ENCODE measurements at regions not wholly inside any gene's neighbourhood (a gene's known extent, or its start where the extent isn't known, plus 50 kb on each side); places are given as distances from the start of the nearest gene placed in this dataset.
"Not testable (repeated sequence)": the region's sequence is repeated elsewhere in the genome, so short reads cannot be mapped to it uniquely, and the experiment has no call there.

DNA sequence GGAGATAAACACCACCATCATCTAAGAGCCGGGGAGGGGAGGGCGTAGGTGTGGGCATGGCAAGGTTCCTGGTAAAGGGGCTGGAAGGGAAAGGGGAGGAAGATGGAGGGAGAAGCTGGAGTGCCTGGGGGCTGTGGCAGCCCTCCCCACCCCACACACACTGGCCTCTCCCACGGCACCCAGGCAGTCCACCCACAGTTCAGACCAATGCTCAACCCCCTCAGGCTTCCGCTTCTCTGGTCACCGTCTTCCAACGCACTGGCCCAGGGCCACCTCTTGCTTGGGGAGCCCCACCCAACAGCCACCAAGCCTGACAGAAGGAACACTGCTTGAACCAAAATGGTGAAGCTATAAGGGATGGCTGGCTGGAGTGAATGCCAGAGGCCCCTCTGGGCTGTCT is 160.3 kb downstream of the GOLGA6L4 start:
- POLR2A ChIA-PET; ATAC-seq (ENCODE audit: low read depth); H3K27ac Mint-ChIP-seq; H3K4me1 Mint-ChIP-seq; H3K4me3 Mint-ChIP-seq; H3K9me3 Mint-ChIP-seq; CTCF ChIA-PET; H3K27me3 Mint-ChIP-seq; intact Hi-C loops (cut with micrococcal nuclease); DNase-seq; H3K36me3 Mint-ChIP-seq (ENCODE audit: low read depth): not testable (repeated sequence)

DNA sequence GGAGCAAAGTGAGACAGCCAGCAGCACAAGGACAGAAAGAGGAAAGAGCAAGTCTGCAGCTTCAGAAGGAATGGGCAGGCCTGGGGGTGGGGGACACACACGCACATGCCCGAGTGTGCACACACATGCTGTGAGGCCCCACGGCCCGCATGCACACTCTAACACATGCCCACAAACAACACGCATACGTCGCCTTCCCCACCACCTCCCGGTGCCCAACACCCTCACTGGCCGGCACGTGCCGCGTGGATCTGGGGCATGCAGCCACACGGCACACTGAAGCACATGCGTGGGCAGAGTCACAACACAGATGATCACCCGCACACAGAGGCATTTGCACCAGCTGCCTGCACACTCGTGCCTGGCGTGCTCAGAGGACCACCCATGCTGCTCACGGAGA is 161.5 kb downstream of the GOLGA6L4 start:
- CTCF ChIA-PET; POLR2A ChIA-PET; DNase-seq; ATAC-seq (ENCODE audit: low read depth); H3K4me3 Mint-ChIP-seq; H3K9me3 Mint-ChIP-seq; H3K27me3 Mint-ChIP-seq; H3K27ac Mint-ChIP-seq; H3K4me1 Mint-ChIP-seq; H3K36me3 Mint-ChIP-seq (ENCODE audit: low read depth); intact Hi-C loops (cut with micrococcal nuclease): not testable (repeated sequence)

DNA sequence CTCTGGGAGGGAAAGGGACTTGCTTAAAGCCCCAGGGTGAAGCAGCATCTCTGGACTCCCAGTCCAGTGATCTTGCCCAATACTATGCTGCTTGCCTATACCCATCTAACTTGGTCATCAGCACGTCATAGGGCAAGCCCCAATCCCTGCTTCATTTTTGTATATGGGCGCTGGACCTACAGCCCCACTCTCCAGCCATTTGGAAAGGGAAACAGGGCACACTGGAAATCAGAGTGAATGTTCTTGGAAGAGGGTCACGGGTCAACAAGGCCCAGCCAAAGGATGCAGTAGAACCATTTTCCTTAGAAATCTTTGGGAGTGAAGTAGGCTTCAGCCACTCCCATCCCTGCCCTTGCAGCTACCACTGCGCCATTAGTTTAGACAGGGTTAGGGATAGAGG is 162.5 kb downstream of the GOLGA6L4 start:
- intact Hi-C loops (cut with micrococcal nuclease); H3K27ac Mint-ChIP-seq; CTCF ChIA-PET; H3K4me3 Mint-ChIP-seq; DNase-seq; H3K36me3 Mint-ChIP-seq (ENCODE audit: low read depth); H3K4me1 Mint-ChIP-seq; POLR2A ChIA-PET; ATAC-seq (ENCODE audit: low read depth); H3K9me3 Mint-ChIP-seq; H3K27me3 Mint-ChIP-seq: not testable (repeated sequence)

DNA sequence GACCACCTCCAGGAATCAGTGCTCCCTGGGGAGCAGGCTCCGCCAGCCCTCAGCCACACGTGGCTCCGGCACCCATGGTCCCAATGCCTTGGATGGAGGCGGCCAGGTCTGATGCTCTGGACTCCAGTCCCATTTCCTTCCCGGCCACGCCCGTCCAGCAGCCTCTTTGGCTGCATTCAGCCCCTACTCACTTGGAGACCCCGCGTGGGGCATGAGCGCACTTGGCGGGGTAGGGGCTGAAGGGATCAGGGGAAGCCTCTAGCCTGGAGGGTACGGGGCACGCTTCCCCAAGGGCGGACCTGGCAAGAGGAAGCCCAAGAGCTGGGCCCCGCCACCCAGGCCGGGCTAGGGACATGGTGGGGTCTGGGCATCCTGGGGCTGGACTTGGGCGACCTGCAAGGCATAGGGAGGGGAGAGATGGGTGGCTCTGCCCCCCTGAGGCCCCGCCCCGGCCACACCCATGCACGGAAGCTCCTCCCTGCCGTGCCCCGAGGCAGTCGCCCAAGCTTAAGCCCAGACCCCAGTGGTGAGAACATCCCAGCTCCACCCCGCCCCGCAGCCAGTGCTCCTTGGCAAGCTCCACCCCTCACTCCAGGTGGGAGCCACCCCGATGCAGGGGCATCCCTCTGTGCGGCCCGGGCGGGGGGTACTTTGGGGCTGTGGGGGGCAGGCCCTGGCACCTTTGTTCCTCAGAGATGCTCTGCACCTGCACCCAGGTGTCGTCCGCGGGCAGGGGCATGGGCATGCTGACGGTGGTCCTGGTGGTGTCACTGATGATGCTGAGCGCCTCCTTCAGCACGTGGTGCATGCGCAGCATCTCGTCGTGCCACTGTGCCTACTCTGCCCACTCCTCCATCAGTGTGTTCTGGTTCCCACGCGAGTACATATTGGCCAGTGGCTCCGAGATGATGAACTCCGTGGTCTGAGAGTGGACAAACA is 163.5 kb downstream of the GOLGA6L4 start:
- Mint-ChIP-seq H3K4me3 (no peak overlapping the region), H3K27ac (no peak overlapping the region), H3K9me3 (no peaks in the 10 kb centered on the region), H3K27me3 (peaks cover under 1% of the 10 kb centered on the region), H3K36me3 (ENCODE audit: low read depth) (no peaks in the 10 kb centered on the region), H3K4me1 (no peaks in the 10 kb centered on the region)
- intact Hi-C loops (cut with micrococcal nuclease) = no loop called here
- ATAC-seq (ENCODE audit: low read depth) = no peak
- no peak for DNase-seq
- ChIA-PET POLR2A (no interaction called here), CTCF (no interaction called here)
- TF ChIP-seq, protein P1, sequence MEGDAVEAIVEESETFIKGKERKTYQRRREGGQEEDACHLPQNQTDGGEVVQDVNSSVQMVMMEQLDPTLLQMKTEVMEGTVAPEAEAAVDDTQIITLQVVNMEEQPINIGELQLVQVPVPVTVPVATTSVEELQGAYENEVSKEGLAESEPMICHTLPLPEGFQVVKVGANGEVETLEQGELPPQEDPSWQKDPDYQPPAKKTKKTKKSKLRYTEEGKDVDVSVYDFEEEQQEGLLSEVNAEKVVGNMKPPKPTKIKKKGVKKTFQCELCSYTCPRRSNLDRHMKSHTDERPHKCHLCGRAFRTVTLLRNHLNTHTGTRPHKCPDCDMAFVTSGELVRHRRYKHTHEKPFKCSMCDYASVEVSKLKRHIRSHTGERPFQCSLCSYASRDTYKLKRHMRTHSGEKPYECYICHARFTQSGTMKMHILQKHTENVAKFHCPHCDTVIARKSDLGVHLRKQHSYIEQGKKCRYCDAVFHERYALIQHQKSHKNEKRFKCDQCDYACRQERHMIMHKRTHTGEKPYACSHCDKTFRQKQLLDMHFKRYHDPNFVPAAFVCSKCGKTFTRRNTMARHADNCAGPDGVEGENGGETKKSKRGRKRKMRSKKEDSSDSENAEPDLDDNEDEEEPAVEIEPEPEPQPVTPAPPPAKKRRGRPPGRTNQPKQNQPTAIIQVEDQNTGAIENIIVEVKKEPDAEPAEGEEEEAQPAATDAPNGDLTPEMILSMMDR (IDR thresholded peaks at IDR 0.05) = no peak

DNA sequence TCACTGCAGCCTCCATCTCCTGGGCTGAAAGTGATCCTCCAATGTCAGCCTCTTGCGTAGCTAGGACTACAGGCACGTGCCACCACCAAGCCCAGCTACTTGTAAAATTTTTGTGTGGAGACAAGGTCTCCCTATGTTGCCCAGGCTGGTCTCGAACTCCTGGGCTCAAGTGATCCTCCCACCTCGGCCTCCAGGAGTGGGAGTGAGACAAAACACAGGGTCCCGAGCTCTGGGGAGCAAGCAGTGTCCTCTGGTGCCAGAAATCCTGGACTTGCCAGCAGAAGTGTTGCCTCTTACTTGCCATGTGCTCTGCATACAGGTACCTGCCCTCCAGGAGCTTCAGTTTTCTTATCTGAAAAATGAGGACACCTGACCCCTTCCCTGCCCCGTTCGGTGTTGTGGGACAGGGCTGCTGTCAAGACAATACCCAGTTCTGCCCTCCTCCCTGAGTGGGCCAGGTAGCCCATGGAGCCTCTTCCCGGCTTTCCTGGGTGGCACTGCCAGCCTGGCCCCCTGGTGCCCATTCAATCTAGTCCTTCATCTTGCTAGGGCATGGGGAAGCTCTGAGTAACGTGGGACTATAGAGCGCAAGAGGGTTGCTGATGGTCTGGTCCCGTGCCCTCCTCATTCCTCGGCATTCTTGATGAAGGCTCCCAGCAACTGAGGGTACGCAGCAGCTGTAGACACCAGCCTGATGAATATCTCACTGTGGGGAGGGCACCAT is 164.6 kb downstream of the GOLGA6L4 start:
- ATAC-seq (ENCODE audit: low read depth) = no peak
- Mint-ChIP-seq H3K36me3 (ENCODE audit: low read depth) (no peaks in the 10 kb centered on the region), H3K9me3 (no peaks in the 10 kb centered on the region), H3K4me3 (no peak overlapping the region), H3K27ac (no peak overlapping the region), H3K27me3 (no peaks in the 10 kb centered on the region), H3K4me1 (no peaks in the 10 kb centered on the region)
- ChIA-PET CTCF (no interaction called here), POLR2A (no interaction called here)
- TF ChIP-seq, protein P1 (IDR thresholded peaks at IDR 0.05) = no peak
- DNase-seq = no peak
- intact Hi-C loops (cut with micrococcal nuclease) = no loop called here

DNA sequence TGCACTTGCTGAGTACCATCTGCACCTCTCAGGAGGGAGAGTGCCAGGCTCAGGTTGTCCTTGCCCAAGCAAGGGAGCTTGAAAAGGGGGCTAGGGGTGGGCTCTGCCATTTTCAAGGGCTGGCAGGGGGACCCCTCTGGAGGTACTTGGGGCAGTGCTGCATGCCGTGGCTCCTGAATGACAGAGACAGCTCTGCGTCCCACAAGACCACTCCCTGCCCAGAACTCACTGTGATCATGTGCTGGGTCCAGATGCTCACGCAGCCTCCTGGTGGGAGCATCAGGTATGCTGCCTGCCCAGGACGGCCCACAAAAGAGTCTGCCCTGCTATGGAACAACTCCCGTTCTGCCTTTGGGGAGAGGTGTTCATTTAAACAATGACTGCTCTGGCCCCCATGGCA is 165.2 kb downstream of the GOLGA6L4 start:
- DNase-seq = no peak
- intact Hi-C loops (cut with micrococcal nuclease) = no loop called here
- Mint-ChIP-seq H3K4me3 (no peak overlapping the region), H3K36me3 (ENCODE audit: low read depth) (no peaks in the 10 kb centered on the region), H3K27me3 (no peaks in the 10 kb centered on the region), H3K27ac (no peak overlapping the region), H3K4me1 (no peaks in the 10 kb centered on the region), H3K9me3 (no peaks in the 10 kb centered on the region)
- TF ChIP-seq, protein P1 (IDR thresholded peaks at IDR 0.05) = no peak
- ATAC-seq (ENCODE audit: low read depth) = no peak
- POLR2A ChIA-PET = no interaction called here
- CTCF ChIA-PET = no interaction called here

DNA sequence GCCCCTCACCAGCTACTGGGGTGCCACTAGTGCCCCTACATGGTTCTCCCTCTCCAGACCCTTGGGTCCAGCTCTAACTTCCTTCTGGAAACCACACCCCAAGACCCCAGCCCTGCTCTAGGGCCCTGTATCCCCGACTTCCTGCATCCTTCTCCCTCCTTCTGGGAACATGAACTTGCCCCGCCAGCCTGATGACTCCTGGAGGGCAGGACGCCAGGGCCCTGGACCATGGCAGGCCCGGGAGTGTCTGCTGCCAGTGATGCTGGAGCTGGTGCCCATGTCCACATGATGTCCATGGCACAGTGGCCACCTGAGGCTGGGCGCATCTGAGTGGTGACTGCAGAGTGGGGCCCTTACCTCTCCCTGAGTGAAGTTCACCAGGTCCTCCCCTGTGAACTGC is 165.9 kb downstream of the GOLGA6L4 start:
- H3K4me1 Mint-ChIP-seq; H3K27me3 Mint-ChIP-seq; H3K36me3 Mint-ChIP-seq (ENCODE audit: low read depth); POLR2A ChIA-PET; H3K27ac Mint-ChIP-seq; H3K9me3 Mint-ChIP-seq; intact Hi-C loops (cut with micrococcal nuclease); ATAC-seq (ENCODE audit: low read depth); CTCF ChIA-PET; DNase-seq; H3K4me3 Mint-ChIP-seq: not testable (repeated sequence)

DNA sequence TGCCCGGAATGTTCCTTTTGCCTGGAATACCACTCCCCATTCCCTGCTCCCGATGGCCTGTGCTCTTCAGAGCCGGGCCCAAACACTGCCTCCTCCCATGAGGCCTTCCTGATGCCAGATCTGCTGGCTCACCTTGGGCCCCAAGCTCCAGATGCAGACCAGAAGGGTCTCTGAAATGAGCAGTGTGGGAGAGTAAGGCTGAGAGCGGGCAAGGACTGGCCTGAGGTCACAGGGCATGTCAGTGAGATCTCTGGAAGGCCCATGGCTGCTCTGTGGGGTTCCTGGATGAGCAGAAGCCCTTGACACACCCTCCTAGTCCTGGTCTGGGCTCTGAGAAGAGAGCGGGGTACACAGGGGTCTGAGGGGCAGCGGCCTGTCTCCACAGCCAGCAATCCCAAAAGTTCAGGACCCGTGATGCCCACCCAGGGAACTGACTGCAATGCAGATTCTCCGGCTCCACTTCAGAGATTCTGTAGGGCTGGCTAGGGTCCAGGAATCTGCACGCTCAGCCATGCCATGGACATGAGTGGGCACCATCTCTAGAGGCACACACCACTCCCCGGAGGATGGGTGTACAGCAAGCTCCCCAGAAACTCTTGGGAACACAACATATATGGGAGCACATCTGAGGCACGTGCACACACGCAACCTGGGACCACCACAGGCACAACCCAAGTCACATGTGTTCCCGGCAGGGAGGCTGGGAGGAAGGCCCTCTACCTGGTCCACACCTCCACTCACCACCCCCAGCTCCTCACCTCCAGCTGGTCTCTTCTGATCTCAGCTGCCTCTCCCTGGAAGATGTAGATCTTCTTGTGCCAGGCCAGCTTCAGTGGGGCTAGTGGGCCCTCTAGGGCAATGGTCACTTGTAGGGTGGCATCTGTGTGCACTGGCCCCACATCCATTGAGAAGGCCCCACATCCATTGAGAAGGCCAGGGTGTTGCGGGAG is 166.6 kb downstream of the GOLGA6L4 start:
- H3K4me3 Mint-ChIP-seq; DNase-seq; intact Hi-C loops (cut with micrococcal nuclease); CTCF ChIA-PET; H3K27me3 Mint-ChIP-seq; H3K9me3 Mint-ChIP-seq; H3K4me1 Mint-ChIP-seq; POLR2A ChIA-PET; H3K36me3 Mint-ChIP-seq (ENCODE audit: low read depth); ATAC-seq (ENCODE audit: low read depth); H3K27ac Mint-ChIP-seq: not testable (repeated sequence)
